Aorta (tissue), 5 donors: ENCODE measurements at regions not wholly inside any gene's neighbourhood (a gene's known extent, or its start where the extent isn't known, plus 50 kb on each side); places are given as distances from the start of the nearest gene placed in this dataset.

Experiments used
- ATAC-seq: fragments of 200-7000 bp; cut with Tn5 transposase; one replicate; pipeline ENCODE4 v1.9.1; 2022; ENCODE audit warnings: moderate library complexity; ENCODE audit not compliant: low FRiP score
- DNase-seq, 2 donors: peaks; one replicate each; pipeline ENCODE4 v3.0.0-alpha.2; 2020
- H3K27ac ChIP-seq, 2 donors: one replicate each; pipeline ENCODE4 v1.5.1; 2013; ENCODE audit warnings: low read length in 2 of 2, mild to moderate bottlenecking in 2 of 2, moderate library complexity in 2 of 2, control low read depth in 1 of 2, inconsistent platforms in 1 of 2, low read depth in 1 of 2
- H3K27me3 ChIP-seq, 2 donors: one replicate each; pipeline ENCODE4 v1.6.1; 2013; ENCODE audit warnings: control low read depth in 1 of 2, low read length in 1 of 2, mild to moderate bottlenecking in 1 of 2, moderate library complexity in 1 of 2; ENCODE audit not compliant: insufficient read depth in 2 of 2, control insufficient read depth in 1 of 2
- H3K36me3 ChIP-seq, 2 donors: one replicate each; pipeline ENCODE4 v1.6.1; 2013; ENCODE audit warnings: control low read depth in 1 of 2, low read length in 1 of 2, mild to moderate bottlenecking in 1 of 2; ENCODE audit not compliant: insufficient read depth in 2 of 2, control insufficient read depth in 1 of 2
- H3K4me1 ChIP-seq, 2 donors: one replicate each; pipeline ENCODE4 v1.6.1; 2013; ENCODE audit warnings: low read length in 2 of 2, control low read depth in 1 of 2, mild to moderate bottlenecking in 1 of 2, moderate library complexity in 1 of 2; ENCODE audit not compliant: insufficient read depth in 2 of 2, control insufficient read depth in 1 of 2
- H3K4me3 ChIP-seq, 2 donors: one replicate each; pipeline ENCODE4 v1.5.1; 2013; ENCODE audit warnings: low read length in 2 of 2, control low read depth in 1 of 2, mild to moderate bottlenecking in 1 of 2
- H3K9me3 ChIP-seq: one replicate; pipeline ENCODE4 v1.6.1; 2013; ENCODE audit warnings: mild to moderate bottlenecking, low read length; ENCODE audit not compliant: control insufficient read depth
- WGBS, 2 donors: extraction: QIAGEN DNeasy Blood & Tissue Kit; methylation state at CpG; one replicate each; pipeline ENCODE4 v1.1.7; 2013; 5-methylcytosine and 5-hydroxymethylcytosine counted together
- intact Hi-C, 2 donors: fragments of 100-400 bp; cut with DNase I; formaldehyde crosslinking; loops; one replicate each; pipeline versions ENCODE4 v1.14.2 to v1.15.0; 2022
- donor health status: healthy with polysubstance abuse.
- donor health status: Bipolar disorder and iron deficiency.
- donor health status: DM: no; HTN: no; CAD: no.
- donor health status: DM: no; HTN: no; CAD: no.
- donor health status: DM: yes; HTN: yes; CAD: no.

GRCh38 chr6:160851031-160851430 is 140.5 kb upstream of the MAP3K4 start:
- no peak overlapping the region for H3K4me3 ChIP-seq
- no peaks in the 10 kb centered on the region for H3K36me3 ChIP-seq
- no peak for ATAC-seq
- H3K9me3 ChIP-seq = peaks cover 4% of the 10 kb centered on the region
- no peak for DNase-seq
- H3K27ac ChIP-seq = no peak overlapping the region
- no peaks in the 10 kb centered on the region for H3K27me3 ChIP-seq
- intact Hi-C loops = no loop called here
- H3K4me1 ChIP-seq = no peaks in the 10 kb centered on the region
- 79% methylated on average over 5 of the region's 5 CpGs for WGBS, 2 donors

DNA sequence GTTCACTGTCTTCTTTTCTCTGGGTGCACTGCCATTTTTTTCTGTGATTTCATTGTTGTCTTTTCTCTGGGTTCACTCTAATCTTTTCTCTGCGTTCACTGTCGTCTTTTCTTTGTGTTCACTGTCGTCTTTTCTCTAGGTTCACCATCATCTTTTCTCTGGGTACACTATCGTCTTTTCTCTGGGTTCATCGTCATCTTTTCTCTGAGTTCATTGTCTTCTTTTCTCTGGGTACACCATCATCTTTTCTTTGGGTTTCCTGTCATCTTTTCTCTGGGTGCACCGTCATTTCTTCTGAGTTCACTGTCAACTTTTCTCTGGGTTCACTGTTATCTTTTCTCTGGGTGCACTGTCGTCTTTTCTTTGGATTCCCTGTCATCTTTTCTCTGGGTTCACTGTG is 137.6 kb upstream of the MAP3K4 start:
- Histone ChIP-seq H3K4me1 (no peaks in the 10 kb centered on the region), H3K27ac (no peak overlapping the region), H3K27me3 (no peaks in the 10 kb centered on the region), H3K4me3 (no peak overlapping the region), H3K9me3 (peaks cover 2% of the 10 kb centered on the region), H3K36me3 (no peaks in the 10 kb centered on the region)
- WGBS, 2 donors = 81 to 83% methylated on average over 7 of the region's 7 CpGs
- ATAC-seq (no peak), DNase-seq (no peak)
- intact Hi-C loops = no loop called here

DNA sequence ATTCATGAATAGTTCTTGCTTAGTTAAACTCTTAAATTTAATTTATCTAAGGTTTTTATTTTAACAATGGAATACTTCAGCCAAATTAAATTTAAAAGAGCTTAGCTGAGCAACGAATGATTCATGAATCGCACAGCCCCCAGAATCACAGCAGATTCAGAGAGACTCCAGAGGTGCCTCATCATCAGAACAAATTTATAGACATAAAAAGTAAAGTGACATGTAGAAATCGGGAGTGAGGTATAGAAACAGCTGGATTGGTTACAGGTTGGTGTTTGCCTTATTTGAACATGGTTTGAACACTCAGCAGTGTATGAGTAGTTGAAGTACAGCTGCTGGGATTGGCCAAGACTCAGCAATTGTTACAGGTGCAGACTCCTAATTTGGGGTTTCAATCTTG is 132.7 kb upstream of the MAP3K4 start:
- intact Hi-C loops = no loop called here
- Histone ChIP-seq H3K4me3 (no peak overlapping the region), H3K27me3 (no peaks in the 10 kb centered on the region), H3K36me3 (no peaks in the 10 kb centered on the region), H3K27ac (no peak overlapping the region), H3K4me1 (no peaks in the 10 kb centered on the region), H3K9me3 (peaks cover 1% of the 10 kb centered on the region)
- ATAC-seq (no peak), DNase-seq (no peak)
- 84 to 86% methylated on average over 3 of the region's 3 CpGs for WGBS, 2 donors

DNA sequence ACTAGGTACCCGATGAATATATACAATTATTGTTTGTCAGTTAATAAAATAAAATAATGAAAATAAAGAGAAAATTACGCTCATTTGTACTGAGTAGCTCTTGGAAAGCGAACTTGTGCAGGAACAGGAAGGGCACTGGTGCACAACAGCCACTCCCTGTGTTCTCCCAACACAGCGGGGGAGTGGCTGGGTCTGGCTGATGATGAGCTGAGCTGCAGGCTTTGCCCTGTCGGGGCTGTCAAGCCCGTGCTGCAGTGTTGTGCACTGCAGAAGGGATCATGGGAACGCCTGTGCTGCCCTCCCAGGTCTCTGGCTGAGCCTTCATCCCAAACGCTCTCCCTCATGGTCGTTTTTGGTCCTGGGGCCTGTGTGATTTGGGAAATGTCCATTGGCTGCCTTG is 131.7 kb upstream of the MAP3K4 start:
- Histone ChIP-seq H3K4me3 (no peak overlapping the region), H3K36me3 (no peaks in the 10 kb centered on the region), H3K27me3 (no peaks in the 10 kb centered on the region), H3K9me3 (peaks cover 1% of the 10 kb centered on the region), H3K27ac (no peak overlapping the region), H3K4me1 (no peaks in the 10 kb centered on the region)
- intact Hi-C loops = no loop called here
- DNase-seq (no peak), ATAC-seq (no peak)
- 69% methylated on average over 9 of the region's 9 CpGs for WGBS, 2 donors

GRCh38 chr6:160861824-160862223 is 129.7 kb upstream of the MAP3K4 start:
- no peaks in the 10 kb centered on the region for H3K4me1 ChIP-seq
- no peak for ATAC-seq
- WGBS, 2 donors = 17 to 26% methylated on average over 4 of the region's 4 CpGs
- H3K27ac ChIP-seq = no peak overlapping the region
- intact Hi-C loops = no loop called here
- H3K4me3 ChIP-seq = no peak overlapping the region
- peaks cover 1% of the 10 kb centered on the region for H3K9me3 ChIP-seq
- H3K27me3 ChIP-seq = no peaks in the 10 kb centered on the region
- no peak for DNase-seq
- H3K36me3 ChIP-seq = no peaks in the 10 kb centered on the region

DNA sequence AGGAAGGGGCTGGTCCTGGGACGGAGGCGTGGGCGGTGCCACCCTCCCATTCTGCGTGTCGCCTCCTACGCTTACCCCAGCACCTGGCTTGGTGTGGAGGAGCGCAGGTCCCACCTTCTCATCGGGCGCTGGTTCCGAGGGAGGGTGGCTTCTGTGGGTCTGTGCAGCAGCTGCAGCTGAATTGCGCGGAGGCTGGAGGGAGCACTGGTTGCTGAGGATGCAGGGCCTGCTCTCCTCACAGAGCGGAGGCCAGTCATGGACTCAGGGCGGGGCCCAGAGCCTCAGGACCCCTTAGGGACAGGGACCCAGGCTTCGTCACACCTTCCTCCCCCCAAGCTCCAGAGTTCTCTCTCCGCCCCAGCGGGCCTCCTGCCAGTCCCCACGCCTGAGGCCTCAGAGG is 127.8 kb upstream of the MAP3K4 start:
- intact Hi-C loops = no loop called here
- DNase-seq (peak in 1 of 2 donors; percentile 30), ATAC-seq (peak; percentile 38)
- Histone ChIP-seq H3K36me3 (no peaks in the 10 kb centered on the region), H3K4me1 (no peaks in the 10 kb centered on the region), H3K4me3 (no peak overlapping the region), H3K27me3 (no peaks in the 10 kb centered on the region), H3K27ac (no peak overlapping the region), H3K9me3 (peaks cover 1% of the 10 kb centered on the region)
- 95 to 96% methylated on average over 17 to 18 of the region's 18 CpGs for WGBS, 2 donors

DNA sequence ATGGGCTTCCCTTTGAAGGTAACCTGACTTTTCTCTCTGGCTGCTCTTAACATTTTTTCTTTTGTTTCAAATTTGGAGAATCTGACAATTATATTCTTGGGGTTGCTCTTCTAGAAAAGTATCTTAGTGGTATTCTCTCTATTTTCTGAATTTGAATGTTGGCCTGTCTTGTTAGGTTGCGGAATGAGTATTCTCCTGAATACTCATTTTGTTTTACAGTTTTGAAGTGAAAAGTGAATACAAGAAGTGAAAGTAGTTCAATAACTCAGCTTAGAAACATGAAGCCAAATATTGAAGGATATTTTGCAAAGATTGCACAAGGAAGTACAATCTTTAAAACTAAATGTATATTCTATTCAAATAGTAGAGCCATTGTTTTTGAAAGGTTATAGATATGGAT is 120.2 kb upstream of the MAP3K4 start:
- intact Hi-C loops = no loop called here
- no peaks in the 10 kb centered on the region for H3K27me3 ChIP-seq
- H3K9me3 ChIP-seq = no peaks in the 10 kb centered on the region
- no peak overlapping the region for H3K27ac ChIP-seq
- no peaks in the 10 kb centered on the region for H3K36me3 ChIP-seq
- 96 to 97% methylated on average over 1 of the region's 1 CpG for WGBS, 2 donors
- ATAC-seq (no peak), DNase-seq (no peak)
- H3K4me1 ChIP-seq = no peaks in the 10 kb centered on the region
- H3K4me3 ChIP-seq = no peak overlapping the region

GRCh38 chr6:160881148-160881808 is 110.3 kb upstream of the MAP3K4 start:
- intact Hi-C loops = no loop called here
- DNase-seq = no peak
- ATAC-seq = no peak

GRCh38 chr6:160882006-160882405 is 109.6 kb upstream of the MAP3K4 start:
- H3K9me3 ChIP-seq = no peaks in the 10 kb centered on the region
- WGBS, 2 donors = 8 to 10% methylated on average over 2 of the region's 2 CpGs
- no peak for ATAC-seq
- peaks cover 2 to 3% of the 10 kb centered on the region in 2 donors for H3K4me1 ChIP-seq
- H3K36me3 ChIP-seq = no peaks in the 10 kb centered on the region
- H3K4me3 ChIP-seq = no peak overlapping the region
- intact Hi-C loops = no loop called here
- no peaks in the 10 kb centered on the region for H3K27me3 ChIP-seq
- no peak for DNase-seq
- H3K27ac ChIP-seq = no peak overlapping the region

More at GRCh38 chr6:160881148-160881808, 110.3 kb upstream of the MAP3K4 start:
- Histone ChIP-seq H3K4me1 (peaks cover 2 to 3% of the 10 kb centered on the region in 2 donors), H3K4me3 (no peak overlapping the region), H3K27me3 (no peaks in the 10 kb centered on the region), H3K36me3 (no peaks in the 10 kb centered on the region), H3K27ac (no peak overlapping the region), H3K9me3 (no peaks in the 10 kb centered on the region)
- 1 to 2% methylated on average over 2 of the region's 2 CpGs for WGBS, 2 donors
